HG02588 (cell line): ENCODE measurements at regions not wholly inside any gene's neighbourhood (a gene's known extent, or its start where the extent isn't known, plus 50 kb on each side); places are given as distances from the start of the nearest gene placed in this dataset.

Experiments used
- ATAC-seq: cut with Tn5 transposase; IDR thresholded peaks from one replicate; pipeline ENCODE4 v1.9.1; 2021; ENCODE audit warnings: mild to moderate bottlenecking, moderate library complexity; ENCODE audit not compliant: unreplicated experiment

GRCh38 chr3:66740260-66740659 is 239.4 kb upstream of the LRIG1 start:
- no peak for ATAC-seq

GRCh38 chr3:66744521-66744920 is 243.7 kb upstream of the LRIG1 start:
- no peak for ATAC-seq

GRCh38 chr3:66744986-66745385 is 244.2 kb upstream of the LRIG1 start:
- ATAC-seq = no peak

GRCh38 chr3:66747261-66747660 is 246.4 kb upstream of the LRIG1 start:
- ATAC-seq = no peak

- ATAC-seq = no peak
Measured at GRCh38 chr3:66747696-66748095, 246.9 kb upstream of the LRIG1 start.

- ATAC-seq = no peak
Measured at GRCh38 chr3:66748175-66748876, 247.5 kb upstream of the LRIG1 start.

GRCh38 chr3:66751842-66752241 is 246.3 kb upstream of the KBTBD8 start:
- no peak for ATAC-seq

GRCh38 chr3:66753670-66754069 is 244.4 kb upstream of the KBTBD8 start:
- no peak for ATAC-seq

- no peak for ATAC-seq
Measured at GRCh38 chr3:66754613-66755012, 243.5 kb upstream of the KBTBD8 start.

- ATAC-seq = no peak
Measured at GRCh38 chr3:66755924-66756323, 242.2 kb upstream of the KBTBD8 start.

GRCh38 chr3:66756468-66757036 is 241.6 kb upstream of the KBTBD8 start:
- no peak for ATAC-seq

- no peak for ATAC-seq
Measured at GRCh38 chr3:66761093-66761780, 236.9 kb upstream of the KBTBD8 start.

- no peak for ATAC-seq
Measured at GRCh38 chr3:66762916-66763693, 235.0 kb upstream of the KBTBD8 start.

GRCh38 chr3:66778107-66778506 is 220.0 kb upstream of the KBTBD8 start:
- no peak for ATAC-seq

GRCh38 chr3:66778777-66779176 is 219.3 kb upstream of the KBTBD8 start:
- no peak for ATAC-seq

GRCh38 chr3:66785191-66785909 is 212.8 kb upstream of the KBTBD8 start:
- ATAC-seq = no peak

- ATAC-seq = no peak
Measured at GRCh38 chr3:66789580-66790237, 208.4 kb upstream of the KBTBD8 start.

GRCh38 chr3:66792086-66792485 is 206.0 kb upstream of the KBTBD8 start:
- ATAC-seq = no peak

GRCh38 chr3:66795365-66795764 is 202.7 kb upstream of the KBTBD8 start:
- ATAC-seq = no peak

GRCh38 chr3:66796343-66796742 is 201.8 kb upstream of the KBTBD8 start:
- ATAC-seq = no peak
